ENCODE measurements at regions not wholly inside any gene's neighbourhood (a gene's known extent, or its start where the extent isn't known, plus 50 kb on each side); places are given as distances from the start of the nearest gene placed in this dataset.

DNA sequence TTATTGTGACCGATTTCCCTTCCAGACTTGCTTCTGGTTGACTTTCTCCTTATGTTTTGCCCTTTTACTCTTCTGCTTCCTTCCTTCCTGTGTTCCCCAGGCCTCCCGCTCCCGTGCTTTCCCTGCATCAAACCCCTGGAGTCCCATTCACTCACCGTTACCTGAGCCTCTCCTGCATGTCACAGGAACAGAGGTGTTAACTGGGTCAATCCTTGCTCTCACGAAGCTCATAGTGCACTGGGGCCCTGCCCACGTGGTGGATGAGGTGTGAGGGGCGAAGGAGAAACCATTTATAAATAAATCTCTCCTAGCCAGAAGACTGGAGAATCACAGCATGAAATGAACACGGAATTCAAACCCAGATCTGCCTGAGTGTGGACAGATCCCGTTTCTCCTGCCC is 83.1 kb upstream of the MSX1 start:
- POLR2A ChIA-PET = no interaction called here
- Mint-ChIP-seq H3K27ac (ENCODE audit: low read depth, unreplicated experiment) (no peak overlapping the region), H3K27me3 (ENCODE audit: insufficient read depth, unreplicated experiment) (no peaks in the 10 kb centered on the region), H3K36me3 (ENCODE audit: insufficient read depth, unreplicated experiment) (peaks cover 5% of the 10 kb centered on the region), H3K4me3 (ENCODE audit: unreplicated experiment) (no peak overlapping the region), H3K9me3 (ENCODE audit: unreplicated experiment) (no peaks in the 10 kb centered on the region), H3K4me1 (ENCODE audit: insufficient read depth, unreplicated experiment) (no peaks in the 10 kb centered on the region)
- intact Hi-C loops (cut with micrococcal nuclease) = no loop called here
- no TSS peak for BruUV-seq (replicated peaks)
- TF ChIP-seq, protein P1, sequence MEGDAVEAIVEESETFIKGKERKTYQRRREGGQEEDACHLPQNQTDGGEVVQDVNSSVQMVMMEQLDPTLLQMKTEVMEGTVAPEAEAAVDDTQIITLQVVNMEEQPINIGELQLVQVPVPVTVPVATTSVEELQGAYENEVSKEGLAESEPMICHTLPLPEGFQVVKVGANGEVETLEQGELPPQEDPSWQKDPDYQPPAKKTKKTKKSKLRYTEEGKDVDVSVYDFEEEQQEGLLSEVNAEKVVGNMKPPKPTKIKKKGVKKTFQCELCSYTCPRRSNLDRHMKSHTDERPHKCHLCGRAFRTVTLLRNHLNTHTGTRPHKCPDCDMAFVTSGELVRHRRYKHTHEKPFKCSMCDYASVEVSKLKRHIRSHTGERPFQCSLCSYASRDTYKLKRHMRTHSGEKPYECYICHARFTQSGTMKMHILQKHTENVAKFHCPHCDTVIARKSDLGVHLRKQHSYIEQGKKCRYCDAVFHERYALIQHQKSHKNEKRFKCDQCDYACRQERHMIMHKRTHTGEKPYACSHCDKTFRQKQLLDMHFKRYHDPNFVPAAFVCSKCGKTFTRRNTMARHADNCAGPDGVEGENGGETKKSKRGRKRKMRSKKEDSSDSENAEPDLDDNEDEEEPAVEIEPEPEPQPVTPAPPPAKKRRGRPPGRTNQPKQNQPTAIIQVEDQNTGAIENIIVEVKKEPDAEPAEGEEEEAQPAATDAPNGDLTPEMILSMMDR (IDR thresholded peaks at IDR 0.05; ENCODE audit: unreplicated experiment) = no peak
- no peak for DNase-seq (ENCODE audit: unreplicated experiment)
- CTCF ChIA-PET = interaction anchor here (0.6 to 0.8 kb wide), 2 partner anchors 8 to 331 kb away, joined by 3 read pairs; no protein-coding TSS in a partner anchor

DNA sequence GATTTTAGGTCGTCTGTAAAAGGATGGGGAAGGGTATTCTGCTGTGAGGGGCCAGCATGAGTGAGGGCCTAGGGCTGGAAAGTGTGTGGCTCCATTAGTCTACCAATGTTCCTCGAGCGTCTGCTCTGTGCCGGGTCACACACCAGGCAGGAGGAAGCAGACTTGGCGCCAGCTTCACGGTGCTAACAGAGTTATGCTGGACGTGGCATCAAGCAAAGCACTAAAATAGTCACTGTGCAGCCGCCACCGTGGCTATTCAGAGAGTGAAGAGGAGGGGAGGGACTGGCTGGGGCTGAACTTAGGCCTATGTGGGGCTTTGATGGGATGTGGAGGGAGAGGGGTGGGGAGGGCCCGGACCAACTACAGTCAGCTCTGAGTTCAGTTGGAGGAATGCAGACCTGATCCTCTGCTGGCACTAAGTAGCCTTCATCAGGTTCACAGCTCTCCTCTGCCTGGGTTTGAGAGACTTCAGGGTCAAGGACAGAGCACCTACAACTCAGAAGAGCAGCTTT is 83.9 kb upstream of the MSX1 start:
- ChIA-PET POLR2A (interaction anchor here (1.1 kb wide), 1 partner anchor 16 kb away, joined by 3 read pairs; no protein-coding TSS in a partner anchor), CTCF (no interaction called here)
- TF ChIP-seq, protein P1 (IDR thresholded peaks at IDR 0.05; ENCODE audit: unreplicated experiment) = no peak
- intact Hi-C loops (cut with micrococcal nuclease) = no loop called here
- Mint-ChIP-seq H3K36me3 (ENCODE audit: insufficient read depth, unreplicated experiment) (peaks cover 5% of the 10 kb centered on the region), H3K4me1 (ENCODE audit: insufficient read depth, unreplicated experiment) (no peaks in the 10 kb centered on the region), H3K4me3 (ENCODE audit: unreplicated experiment) (no peak overlapping the region), H3K9me3 (ENCODE audit: unreplicated experiment) (no peaks in the 10 kb centered on the region), H3K27me3 (ENCODE audit: insufficient read depth, unreplicated experiment) (no peaks in the 10 kb centered on the region), H3K27ac (ENCODE audit: low read depth, unreplicated experiment) (no peak overlapping the region)
- DNase-seq (ENCODE audit: unreplicated experiment) = no peak
- BruUV-seq (replicated peaks) = no TSS peak

DNA sequence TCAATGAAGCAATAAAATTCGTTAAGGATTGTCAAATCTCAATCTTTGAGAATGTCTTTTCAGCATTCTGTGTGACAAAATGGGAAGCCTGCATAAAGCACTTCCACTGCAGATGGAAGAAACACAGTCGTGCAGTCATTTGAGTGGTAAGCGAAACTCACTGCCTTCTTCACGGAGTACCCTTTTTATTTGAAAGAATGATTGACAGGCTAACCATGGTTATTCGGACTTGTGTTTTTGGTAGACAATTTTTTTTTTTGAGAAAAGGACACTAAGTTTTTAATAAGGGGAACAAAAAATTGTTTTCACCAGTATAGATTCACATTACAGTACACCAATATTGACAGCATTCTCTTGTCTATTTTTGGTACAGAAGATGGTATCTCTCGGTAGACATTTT is 86.9 kb upstream of the MSX1 start:
- TF ChIP-seq, protein P1 (IDR thresholded peaks at IDR 0.05; ENCODE audit: unreplicated experiment) = no peak
- ChIA-PET CTCF (no interaction called here), POLR2A (interaction anchor here (0.7 kb wide), 1 partner anchor 53 kb away, joined by 3 read pairs; no protein-coding TSS in a partner anchor)
- H3K27me3 Mint-ChIP-seq (ENCODE audit: insufficient read depth, unreplicated experiment) = no peaks in the 10 kb centered on the region
- H3K4me3 Mint-ChIP-seq (ENCODE audit: unreplicated experiment) = no peak overlapping the region
- H3K9me3 Mint-ChIP-seq (ENCODE audit: unreplicated experiment) = no peaks in the 10 kb centered on the region
- no TSS peak for BruUV-seq (replicated peaks)
- no peaks in the 10 kb centered on the region for H3K4me1 Mint-ChIP-seq (ENCODE audit: insufficient read depth, unreplicated experiment)
- no peak overlapping the region for H3K27ac Mint-ChIP-seq (ENCODE audit: low read depth, unreplicated experiment)
- intact Hi-C loops (cut with micrococcal nuclease) = no loop called here
- peaks cover 5% of the 10 kb centered on the region for H3K36me3 Mint-ChIP-seq (ENCODE audit: insufficient read depth, unreplicated experiment)
- no peak for DNase-seq (ENCODE audit: unreplicated experiment)

DNA sequence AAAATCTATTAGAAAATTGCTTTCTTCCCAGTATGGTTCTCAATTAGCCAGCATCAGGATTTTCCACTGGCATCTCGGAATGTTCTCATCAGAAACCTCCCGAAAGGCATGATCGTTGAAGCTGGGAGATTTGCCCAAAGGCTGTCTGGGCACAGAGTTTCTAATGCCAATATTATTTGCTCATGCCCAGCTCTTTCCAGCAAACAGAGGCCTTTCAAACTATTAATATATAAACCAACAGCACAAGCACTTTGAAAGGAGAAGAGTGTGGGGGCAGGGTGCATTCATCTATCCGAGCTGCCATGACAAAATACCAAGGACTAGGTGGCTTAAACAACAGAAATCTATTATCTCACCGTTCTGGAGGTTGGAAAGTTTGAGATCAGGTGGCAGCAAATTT is 88.3 kb upstream of the MSX1 start:
- H3K27ac Mint-ChIP-seq (ENCODE audit: low read depth, unreplicated experiment) = no peak overlapping the region
- no peaks in the 10 kb centered on the region for H3K4me1 Mint-ChIP-seq (ENCODE audit: insufficient read depth, unreplicated experiment)
- peaks cover 5% of the 10 kb centered on the region for H3K36me3 Mint-ChIP-seq (ENCODE audit: insufficient read depth, unreplicated experiment)
- intact Hi-C loops (cut with micrococcal nuclease) = no loop called here
- H3K9me3 Mint-ChIP-seq (ENCODE audit: unreplicated experiment) = no peaks in the 10 kb centered on the region
- DNase-seq (ENCODE audit: unreplicated experiment) = no peak
- H3K27me3 Mint-ChIP-seq (ENCODE audit: insufficient read depth, unreplicated experiment) = no peaks in the 10 kb centered on the region
- ChIA-PET CTCF (no interaction called here), POLR2A (interaction anchor here (0.7 kb wide), 1 partner anchor 137 kb away, joined by 3 read pairs; no protein-coding TSS in a partner anchor)
- TF ChIP-seq, protein P1 (IDR thresholded peaks at IDR 0.05; ENCODE audit: unreplicated experiment) = no peak
- no peak overlapping the region for H3K4me3 Mint-ChIP-seq (ENCODE audit: unreplicated experiment)
- no TSS peak for BruUV-seq (replicated peaks)

Data from MCF 10A (cell line).